ENCODE measurements at regions not wholly inside any gene's neighbourhood (a gene's known extent, or its start where the extent isn't known, plus 50 kb on each side); places are given as distances from the start of the nearest gene placed in this dataset.

- no peak for DNase-seq (ENCODE audit: low read depth, low spot score)
- in situ Hi-C loops (cut with HindIII; ENCODE audit: low pct_unique_long_range_greater_than_20kb, low sequenced_read_pairs) = no loop called here
These were observed 55.5 kb upstream of the SLC5A12 start for GRCh38 chr11:26777372-26777808.

- no peak for DNase-seq (ENCODE audit: low read depth, low spot score)
- in situ Hi-C loops (cut with HindIII; ENCODE audit: low pct_unique_long_range_greater_than_20kb, low sequenced_read_pairs) = no loop called here
These were observed 56.3 kb upstream of the SLC5A12 start for GRCh38 chr11:26778000-26778757.

GRCh38 chr11:26779074-26779865 lies 57.4 kb upstream of the SLC5A12 start:
- in situ Hi-C loops (cut with HindIII; ENCODE audit: low pct_unique_long_range_greater_than_20kb, low sequenced_read_pairs) = no loop called here

GRCh38 chr11:26780376-26781085 lies 58.7 kb upstream of the SLC5A12 start:
- DNase-seq (ENCODE audit: low read depth, low spot score) = no peak
- in situ Hi-C loops (cut with HindIII; ENCODE audit: low pct_unique_long_range_greater_than_20kb, low sequenced_read_pairs) = no loop called here

More at GRCh38 chr11:26779074-26779865, 57.4 kb upstream of the SLC5A12 start:
- no peak for DNase-seq (ENCODE audit: low read depth, low spot score)

GRCh38 chr11:26782220-26782965 lies 60.5 kb upstream of the SLC5A12 start:
- in situ Hi-C loops (cut with HindIII; ENCODE audit: low pct_unique_long_range_greater_than_20kb, low sequenced_read_pairs) = no loop called here
- DNase-seq (ENCODE audit: low read depth, low spot score) = no peak

GRCh38 chr11:26783997-26784396 lies 62.1 kb upstream of the SLC5A12 start:
- DNase-seq (ENCODE audit: low read depth, low spot score) = no peak
- in situ Hi-C loops (cut with HindIII; ENCODE audit: low pct_unique_long_range_greater_than_20kb, low sequenced_read_pairs) = no loop called here

- DNase-seq (ENCODE audit: low read depth, low spot score) = no peak
- in situ Hi-C loops (cut with HindIII; ENCODE audit: low pct_unique_long_range_greater_than_20kb, low sequenced_read_pairs) = no loop called here
These were observed 68.9 kb upstream of the SLC5A12 start for GRCh38 chr11:26790738-26791137.

GRCh38 chr11:26792941-26793340 lies 71.1 kb upstream of the SLC5A12 start:
- in situ Hi-C loops (cut with HindIII; ENCODE audit: low pct_unique_long_range_greater_than_20kb, low sequenced_read_pairs) = no loop called here
- DNase-seq (ENCODE audit: low read depth, low spot score) = no peak

GRCh38 chr11:26793487-26793886 lies 71.6 kb upstream of the SLC5A12 start:
- in situ Hi-C loops (cut with HindIII; ENCODE audit: low pct_unique_long_range_greater_than_20kb, low sequenced_read_pairs) = no loop called here
- no peak for DNase-seq (ENCODE audit: low read depth, low spot score)

- in situ Hi-C loops (cut with HindIII; ENCODE audit: low pct_unique_long_range_greater_than_20kb, low sequenced_read_pairs) = no loop called here
- no peak for DNase-seq (ENCODE audit: low read depth, low spot score)
These were observed 79.7 kb upstream of the SLC5A12 start for GRCh38 chr11:26801601-26802000.

- in situ Hi-C loops (cut with HindIII; ENCODE audit: low pct_unique_long_range_greater_than_20kb, low sequenced_read_pairs) = no loop called here
- DNase-seq (ENCODE audit: low read depth, low spot score) = no peak
These were observed 83.1 kb upstream of the SLC5A12 start for GRCh38 chr11:26805001-26805400.

- in situ Hi-C loops (cut with HindIII; ENCODE audit: low pct_unique_long_range_greater_than_20kb, low sequenced_read_pairs) = no loop called here
- no peak for DNase-seq (ENCODE audit: low read depth, low spot score)
These were observed 84.4 kb upstream of the SLC5A12 start for GRCh38 chr11:26806219-26806618.

GRCh38 chr11:26820739-26821138 lies 98.9 kb upstream of the SLC5A12 start:
- DNase-seq (ENCODE audit: low read depth, low spot score) = no peak

GRCh38 chr11:26823963-26824362 lies 102.1 kb upstream of the SLC5A12 start:
- no peak for DNase-seq (ENCODE audit: low read depth, low spot score)
- in situ Hi-C loops (cut with HindIII; ENCODE audit: low pct_unique_long_range_greater_than_20kb, low sequenced_read_pairs) = no loop called here

More at GRCh38 chr11:26820739-26821138, 98.9 kb upstream of the SLC5A12 start:
- in situ Hi-C loops (cut with HindIII; ENCODE audit: low pct_unique_long_range_greater_than_20kb, low sequenced_read_pairs) = no loop called here

- in situ Hi-C loops (cut with HindIII; ENCODE audit: low pct_unique_long_range_greater_than_20kb, low sequenced_read_pairs) = no loop called here
- DNase-seq (ENCODE audit: low read depth, low spot score) = no peak
These were observed 105.8 kb upstream of the SLC5A12 start for GRCh38 chr11:26827567-26828081.

GRCh38 chr11:26828288-26828687 lies 106.4 kb upstream of the SLC5A12 start:
- no peak for DNase-seq (ENCODE audit: low read depth, low spot score)
- in situ Hi-C loops (cut with HindIII; ENCODE audit: low pct_unique_long_range_greater_than_20kb, low sequenced_read_pairs) = no loop called here

- no peak for DNase-seq (ENCODE audit: low read depth, low spot score)
- in situ Hi-C loops (cut with HindIII; ENCODE audit: low pct_unique_long_range_greater_than_20kb, low sequenced_read_pairs) = no loop called here
These were observed 108.4 kb upstream of the SLC5A12 start for GRCh38 chr11:26830218-26830617.
